OCI-LY1 (cell line): ENCODE measurements at regions not wholly inside any gene's neighbourhood (a gene's known extent, or its start where the extent isn't known, plus 50 kb on each side); places are given as distances from the start of the nearest gene placed in this dataset.

Experiments
- H2AFZ ChIP-seq: fragments of 200-600 bp; sonication (generic), shearing (Covaris generic); 2 replicates; pipeline ENCODE4 v1.6.0; 2014; ENCODE audit warnings: antibody characterized with exemption, mild to moderate bottlenecking, low read length
- H3F3A ChIP-seq: fragments of 200-600 bp; sonication (generic), shearing (Covaris generic); 2 replicates; pipeline ENCODE4 v1.6.0; 2014; ENCODE audit warnings: mild to moderate bottlenecking, antibody characterized with exemption, low read length, moderate library complexity; ENCODE audit not compliant: insufficient read depth
- H3K27ac ChIP-seq: fragments of 200-600 bp; sonication (generic); 2 replicates; pipeline ENCODE4 v1.5.1; 2014; ENCODE audit warnings: low read length, mixed run types, mild to moderate bottlenecking, low read depth; ENCODE audit not compliant: poor library complexity, severe bottlenecking
- H3K27me3 ChIP-seq: fragments of 200-600 bp; sonication (generic); 2 replicates; pipeline ENCODE4 v1.6.0; 2014; ENCODE audit warnings: antibody characterized with exemption, mild to moderate bottlenecking, low read length, moderate library complexity; ENCODE audit not compliant: insufficient read depth
- H3K36me3 ChIP-seq: fragments of 200-600 bp; sonication (generic); 2 replicates; pipeline ENCODE4 v1.6.1; 2014; ENCODE audit warnings: mild to moderate bottlenecking, antibody characterized with exemption, low read length, moderate library complexity, mixed read lengths; ENCODE audit not compliant: insufficient read depth
- H3K4me1 ChIP-seq: fragments of 200-600 bp; sonication (generic); 2 replicates; pipeline ENCODE4 v1.5.1; 2014; ENCODE audit warnings: mild to moderate bottlenecking, low read length, moderate library complexity; ENCODE audit not compliant: insufficient read depth, severe bottlenecking
- H3K4me2 ChIP-seq: fragments of 200-600 bp; sonication (generic), shearing (Covaris generic); 2 replicates; pipeline ENCODE4 v1.6.1; 2014; ENCODE audit warnings: low read length
- H3K4me3 ChIP-seq: fragments of 200-600 bp; sonication (generic); 2 replicates; pipeline ENCODE4 v1.5.1; 2014; ENCODE audit warnings: low read length, low read depth, mild to moderate bottlenecking, mixed read lengths; ENCODE audit not compliant: poor library complexity, severe bottlenecking
- H3K79me2 ChIP-seq: fragments of 200-600 bp; shearing (Covaris generic); 2 replicates; pipeline ENCODE4 v1.6.1; 2016; ENCODE audit warnings: mixed run types, low read length, mixed read lengths; ENCODE audit not compliant: insufficient read depth
- H3K9ac ChIP-seq: fragments of 200-600 bp; sonication (generic), shearing (Covaris generic); 2 replicates; pipeline ENCODE4 v1.6.1; 2014; ENCODE audit warnings: mild to moderate bottlenecking, low read length, mixed read lengths
- H3K9me2 ChIP-seq: fragments of 200-600 bp; sonication (generic), shearing (Covaris generic); 2 replicates; pipeline ENCODE4 v1.6.1; 2014; ENCODE audit warnings: low read depth, mild to moderate bottlenecking, low read length, mixed read lengths
- H3K9me3 ChIP-seq: fragments of 200-600 bp; shearing (Covaris generic); 2 replicates; pipeline ENCODE4 v1.6.1; 2014; ENCODE audit warnings: low read length, mixed read lengths
- H4K20me1 ChIP-seq: fragments of 200-600 bp; sonication (generic), shearing (Covaris generic); 2 replicates; pipeline ENCODE4 v1.6.0; 2016; ENCODE audit warnings: mild to moderate bottlenecking, low read length; ENCODE audit not compliant: insufficient read depth
- CTCF ChIP-seq: fragments of 200-600 bp; sonication (generic), shearing (Covaris generic); IDR thresholded peaks from 2 replicates; pipeline ENCODE4 v1.5.1; 2017; ENCODE audit warnings: mild to moderate bottlenecking, antibody characterized with exemption, low read length, moderate library complexity, mixed read lengths
- EZH2 ChIP-seq: fragments of 200-600 bp; sonication (generic), shearing (Covaris generic); IDR thresholded peaks from 2 replicates; pipeline ENCODE4 v1.8.0; 2017; ENCODE audit warnings: borderline replicate concordance, mixed run types, mild to moderate bottlenecking, antibody characterized with exemption, low read length, moderate library complexity, mixed read lengths

GRCh38 chr17:77427391-77427991, 286.7 kb downstream of the SEC14L1 start:
- Histone ChIP-seq H3K36me3 (peaks cover 8% of the 10 kb centered on the region; the same call in 1 of the 2 replicates), H4K20me1 (no peaks in the 10 kb centered on the region), H3K9me3 (no peaks in the 10 kb centered on the region), H3K27ac (peak overlapping the region; percentile 99), H3K79me2 (no peaks in the 10 kb centered on the region), H3K4me1 (peaks cover 80% of the 10 kb centered on the region), H3K9me2 (no peaks in the 10 kb centered on the region), H3K27me3 (no peaks in the 10 kb centered on the region), H3F3A (no peaks in the 10 kb centered on the region), H2AFZ (no peak overlapping the region), H3K4me3 (no peak overlapping the region), H3K9ac (no peak overlapping the region; the same call in 1 of the 2 replicates), H3K4me2 (peak overlapping the region; percentile 38; the same call in 1 of the 2 replicates)
- TF ChIP-seq EZH2 (no peak), CTCF (no peak)

- H2AFZ ChIP-seq = no peak overlapping the region
- H3K27ac ChIP-seq = peak overlapping the region; percentile 99
- no peaks in the 10 kb centered on the region for H4K20me1 ChIP-seq
- H3K4me1 ChIP-seq = peaks cover 86% of the 10 kb centered on the region
- H3K27me3 ChIP-seq = no peaks in the 10 kb centered on the region
- H3K79me2 ChIP-seq = no peaks in the 10 kb centered on the region
- H3K9ac ChIP-seq = peak overlapping the region; percentile 56; the same call in 1 of the 2 replicates
- peak overlapping the region; percentile 54 for H3K4me2 ChIP-seq
- TF ChIP-seq CTCF (no peak), EZH2 (no peak)
- H3K4me3 ChIP-seq = peak overlapping the region; percentile 26
- no peaks in the 10 kb centered on the region for H3K9me2 ChIP-seq
- H3K36me3 ChIP-seq = peaks cover 8% of the 10 kb centered on the region; the same call in 1 of the 2 replicates
- no peaks in the 10 kb centered on the region for H3K9me3 ChIP-seq
- no peaks in the 10 kb centered on the region for H3F3A ChIP-seq
Observed at GRCh38 chr17:77428020-77428748, 287.4 kb downstream of the SEC14L1 start.

GRCh38 chr17:77428749-77429368, 288.1 kb downstream of the SEC14L1 start:
- no peak for TF ChIP-seq CTCF
- no peak for TF ChIP-seq EZH2
- Histone ChIP-seq H3K9ac (peak overlapping the region; percentile 56; the same call in 1 of the 2 replicates), H4K20me1 (no peaks in the 10 kb centered on the region), H3K4me2 (peak overlapping the region; percentile 54), H3F3A (no peaks in the 10 kb centered on the region), H3K27ac (peak overlapping the region; percentile 99), H2AFZ (no peak overlapping the region), H3K9me2 (no peaks in the 10 kb centered on the region), H3K4me3 (peak overlapping the region; percentile 26), H3K9me3 (no peaks in the 10 kb centered on the region), H3K27me3 (no peaks in the 10 kb centered on the region), H3K36me3 (peaks cover 8% of the 10 kb centered on the region; the same call in 1 of the 2 replicates), H3K4me1 (peaks cover 93% of the 10 kb centered on the region), H3K79me2 (no peaks in the 10 kb centered on the region)
